NCI-H1092 treated with DMSO at 0.1 percent for 48 hours (cell line): ENCODE measurements at regions not wholly inside any gene's neighbourhood (a gene's known extent, or its start where the extent isn't known, plus 50 kb on each side); places are given as distances from the start of the nearest gene placed in this dataset.
"Not testable (repeated sequence)": the region's sequence is repeated elsewhere in the genome, so short reads cannot be mapped to it uniquely, and the experiment has no call there.

ENCODE experiments used
- DNase-seq: peaks from one replicate; lab custom pipeline; 2025; lab: John Stamatoyannopoulos, UW

DNA sequence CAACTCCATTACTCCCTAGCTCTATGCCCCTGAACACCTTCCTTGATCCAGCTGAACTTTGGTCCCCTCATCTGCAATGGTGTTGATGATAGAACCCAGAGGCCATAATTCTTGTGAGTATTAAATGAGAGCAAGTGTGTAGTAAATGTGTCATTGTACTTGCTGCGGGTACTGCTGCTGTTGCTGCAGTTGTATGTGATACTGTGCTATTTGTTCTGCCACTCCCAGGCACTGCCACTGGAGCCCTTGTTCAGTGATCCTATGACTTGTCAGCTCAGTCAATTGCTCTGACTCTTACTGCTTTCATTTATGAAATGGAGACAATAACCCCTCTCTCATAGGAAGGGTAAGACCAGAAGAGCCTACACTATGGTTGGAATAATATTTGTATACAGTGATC lies 136.9 kb upstream of the PLGLB2 start:
- not testable (repeated sequence) for DNase-seq

DNA sequence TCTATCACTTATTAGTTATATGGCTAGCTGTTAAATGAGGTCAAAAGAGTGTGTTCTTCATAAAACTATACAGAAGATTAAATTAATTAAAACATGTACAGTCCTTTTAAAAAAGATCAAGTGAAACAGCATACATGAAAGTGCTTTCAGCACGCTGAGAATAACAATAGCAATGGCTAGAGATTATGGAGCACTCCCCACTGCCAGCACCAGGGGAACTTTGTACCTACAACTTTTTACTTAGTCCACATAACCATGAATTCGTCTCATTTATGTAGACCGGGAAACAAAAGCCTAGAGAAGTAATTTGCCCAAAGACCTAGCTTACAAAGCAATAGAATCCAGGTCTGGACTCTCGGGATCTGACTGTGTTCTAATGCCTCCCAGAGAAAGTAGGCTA lies 136.5 kb upstream of the PLGLB2 start:
- not testable (repeated sequence) for DNase-seq

DNA sequence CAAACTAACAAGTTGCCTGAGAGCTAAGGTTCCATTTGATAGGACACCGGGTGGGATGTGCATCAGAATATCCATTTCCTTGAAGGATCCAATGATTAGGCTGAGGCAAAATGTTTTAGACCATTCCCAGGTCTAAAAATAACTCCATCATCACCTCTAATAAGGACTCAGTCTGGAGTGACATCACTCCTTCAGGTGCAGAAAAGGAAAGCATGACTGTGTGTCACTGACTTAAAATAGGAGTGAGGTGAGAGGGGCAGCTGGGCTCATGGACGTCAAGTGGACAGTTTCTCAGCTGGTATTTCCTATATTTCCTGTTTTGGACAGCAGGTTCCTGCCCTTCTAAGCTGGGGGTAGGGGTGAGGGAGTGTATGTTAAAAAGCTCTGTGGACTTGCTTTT lies 135.9 kb upstream of the PLGLB2 start:
- DNase-seq: not testable (repeated sequence)

DNA sequence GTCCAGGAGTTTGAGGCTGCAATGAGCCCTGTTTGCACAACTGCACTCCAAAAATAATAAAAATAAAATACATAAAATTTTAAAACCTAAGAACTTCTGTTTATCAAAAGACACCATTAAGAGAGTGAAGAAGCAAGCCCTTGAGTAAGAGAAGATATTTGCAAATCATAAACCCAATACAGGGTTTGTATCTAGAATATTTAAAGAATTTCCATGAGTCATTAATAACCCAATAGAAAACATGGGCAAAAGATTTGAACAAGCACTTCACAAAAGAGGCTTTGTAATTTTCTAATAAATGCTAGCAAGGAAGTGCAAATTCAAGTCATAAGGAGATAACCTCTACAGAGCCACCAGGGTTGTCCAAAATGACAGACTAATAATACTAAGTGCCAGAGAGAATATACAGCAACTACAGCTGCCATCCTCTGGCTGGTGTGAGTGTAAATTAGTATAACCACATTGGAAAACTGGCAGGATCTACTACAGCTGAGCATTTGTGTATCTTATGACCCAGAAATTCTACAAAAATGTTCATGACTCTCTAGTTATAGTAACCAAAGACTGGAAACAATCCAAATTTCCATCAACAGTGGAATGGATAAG lies 133.0 kb upstream of the PLGLB2 start:
- not testable (repeated sequence) for DNase-seq

DNA sequence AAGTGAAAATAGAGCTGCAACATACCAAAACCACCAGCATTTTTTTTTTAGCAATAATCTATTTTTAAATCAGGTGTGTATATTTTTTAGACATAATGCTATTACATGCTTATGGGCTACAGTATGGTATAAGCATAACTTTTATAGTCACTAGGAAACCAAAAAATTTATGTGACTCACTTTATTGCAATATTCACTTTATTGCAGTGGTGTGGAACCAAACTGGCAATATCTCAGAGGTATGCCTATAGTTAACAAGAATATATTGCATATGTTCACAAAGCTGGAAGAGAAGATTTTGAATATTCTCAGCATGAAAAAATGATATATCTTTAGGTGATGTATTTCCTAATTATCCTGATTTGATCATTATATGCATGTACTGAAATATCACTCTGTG lies 128.8 kb upstream of the PLGLB2 start:
- DNase-seq: not testable (repeated sequence)

DNA sequence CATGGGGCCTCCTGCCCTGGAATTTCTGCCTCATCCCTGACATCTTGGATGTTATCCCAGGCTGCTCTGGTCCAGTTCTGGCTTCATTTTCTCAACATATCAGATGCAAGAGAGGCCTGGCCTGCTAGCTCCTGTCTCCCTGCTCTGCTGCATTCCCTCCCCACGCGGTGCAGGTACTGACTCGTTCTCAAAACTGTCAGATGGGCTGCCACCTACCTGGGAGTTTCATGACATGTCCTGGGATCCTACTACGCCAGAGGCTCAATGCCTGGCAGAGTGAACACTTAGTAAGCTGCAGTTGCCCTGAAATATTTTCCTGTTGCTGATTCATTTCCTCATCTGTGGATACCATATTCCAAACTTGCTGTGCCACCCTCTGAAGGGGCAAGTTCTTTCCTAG lies 126.7 kb upstream of the PLGLB2 start:
- not testable (repeated sequence) for DNase-seq

DNA sequence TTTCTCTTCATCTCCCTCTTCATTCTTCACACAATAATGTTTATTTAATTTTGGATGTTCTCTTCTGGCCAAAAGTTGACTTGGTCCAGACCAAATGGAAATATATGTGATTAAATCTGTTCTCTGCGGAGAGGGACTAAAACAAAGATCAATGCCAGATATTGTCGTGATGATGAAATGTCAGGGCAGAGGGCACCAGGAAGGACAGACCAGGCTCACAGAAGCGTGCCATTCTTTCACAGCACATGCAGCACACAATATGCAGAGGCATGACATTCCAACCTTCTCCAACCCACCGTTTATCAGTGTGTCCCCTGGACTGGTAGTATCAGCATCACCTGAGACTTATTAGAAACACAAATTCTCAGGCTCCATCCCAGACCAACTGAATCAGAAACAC lies 125.2 kb upstream of the PLGLB2 start:
- not testable (repeated sequence) for DNase-seq

DNA sequence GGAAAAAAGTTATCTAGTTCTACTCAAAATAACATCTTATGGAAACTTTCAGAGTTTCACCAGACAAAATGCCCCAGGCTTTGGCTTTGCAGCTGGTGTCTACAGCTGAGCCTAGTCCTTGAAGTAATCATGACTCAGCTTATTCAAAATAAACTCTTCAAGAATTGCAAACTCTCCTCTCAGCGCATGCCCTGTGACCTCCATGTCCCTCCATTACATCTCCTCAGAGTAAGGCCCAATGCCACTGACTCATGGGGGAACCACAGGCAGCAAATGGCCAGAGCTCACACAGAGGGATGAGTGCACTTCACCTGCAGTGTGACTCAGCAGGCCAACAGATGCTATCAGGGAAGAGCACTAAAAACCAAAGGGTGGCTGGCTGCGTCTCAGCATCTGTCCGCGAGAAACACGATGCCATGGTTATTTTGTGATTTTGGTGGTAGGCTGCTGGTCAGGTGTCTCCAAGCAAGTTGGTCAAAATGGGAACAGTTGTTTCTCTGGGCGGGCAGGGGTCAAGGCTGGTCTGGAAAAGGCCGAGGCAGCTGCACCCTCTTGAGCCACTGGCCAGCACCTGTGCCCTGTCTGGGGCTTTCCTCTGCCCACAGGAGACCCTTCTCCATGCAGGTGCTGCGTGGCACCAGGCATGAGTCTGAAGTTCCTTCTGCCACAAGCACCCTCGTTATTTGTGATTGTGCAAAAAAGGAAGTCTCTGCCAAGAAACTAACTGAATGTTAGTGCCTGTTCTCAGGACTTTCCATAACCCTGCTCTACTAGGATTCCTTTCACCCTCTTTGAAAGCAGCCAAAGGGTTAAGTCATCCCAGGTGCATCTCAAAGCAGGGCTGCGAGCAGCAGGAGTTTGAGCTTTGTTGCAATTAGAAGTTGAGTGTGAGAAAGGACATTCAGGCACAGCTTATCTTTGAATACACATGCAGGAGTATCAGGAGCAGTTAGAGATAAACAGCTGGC lies 118.1 kb upstream of the PLGLB2 start:
- DNase-seq: not testable (repeated sequence)

DNA sequence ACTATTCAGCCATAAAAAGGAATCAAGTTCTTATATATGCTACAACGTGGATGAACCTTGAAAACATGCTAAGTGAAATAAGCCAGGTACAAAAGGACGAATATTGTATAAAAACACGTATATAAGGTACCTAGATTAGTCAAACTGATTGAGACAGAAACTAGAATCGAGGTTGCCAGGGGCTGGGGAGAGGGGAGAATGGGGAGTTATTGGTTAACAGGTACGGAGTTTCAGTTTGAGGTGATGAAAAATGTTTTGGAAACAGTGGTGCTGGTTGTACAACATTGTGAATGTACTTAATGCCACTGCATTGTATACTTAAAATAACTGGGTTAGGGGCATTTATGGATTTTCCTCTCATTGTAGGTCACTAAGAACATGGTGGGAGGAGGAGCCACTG lies 117.0 kb upstream of the PLGLB2 start:
- DNase-seq: not testable (repeated sequence)

DNA sequence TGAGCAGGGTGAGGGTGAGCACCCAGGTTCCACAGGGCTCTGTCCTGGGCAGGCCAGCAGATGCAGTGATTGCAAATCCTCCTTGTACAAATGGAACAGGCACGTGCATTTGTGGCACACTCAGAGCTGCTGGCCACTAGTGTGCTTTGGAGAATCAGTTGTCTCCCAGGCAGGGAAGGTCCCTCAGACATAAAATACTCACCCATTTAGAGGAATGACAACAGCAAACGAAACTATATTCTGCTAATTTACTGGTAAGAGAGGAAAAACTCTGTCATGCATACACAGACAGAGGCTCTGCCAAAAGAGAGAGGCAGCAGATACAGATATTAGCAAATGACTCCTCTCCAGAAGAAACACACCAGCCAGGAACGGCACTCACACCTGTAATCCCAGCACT lies 116.5 kb upstream of the PLGLB2 start:
- DNase-seq: not testable (repeated sequence)

DNA sequence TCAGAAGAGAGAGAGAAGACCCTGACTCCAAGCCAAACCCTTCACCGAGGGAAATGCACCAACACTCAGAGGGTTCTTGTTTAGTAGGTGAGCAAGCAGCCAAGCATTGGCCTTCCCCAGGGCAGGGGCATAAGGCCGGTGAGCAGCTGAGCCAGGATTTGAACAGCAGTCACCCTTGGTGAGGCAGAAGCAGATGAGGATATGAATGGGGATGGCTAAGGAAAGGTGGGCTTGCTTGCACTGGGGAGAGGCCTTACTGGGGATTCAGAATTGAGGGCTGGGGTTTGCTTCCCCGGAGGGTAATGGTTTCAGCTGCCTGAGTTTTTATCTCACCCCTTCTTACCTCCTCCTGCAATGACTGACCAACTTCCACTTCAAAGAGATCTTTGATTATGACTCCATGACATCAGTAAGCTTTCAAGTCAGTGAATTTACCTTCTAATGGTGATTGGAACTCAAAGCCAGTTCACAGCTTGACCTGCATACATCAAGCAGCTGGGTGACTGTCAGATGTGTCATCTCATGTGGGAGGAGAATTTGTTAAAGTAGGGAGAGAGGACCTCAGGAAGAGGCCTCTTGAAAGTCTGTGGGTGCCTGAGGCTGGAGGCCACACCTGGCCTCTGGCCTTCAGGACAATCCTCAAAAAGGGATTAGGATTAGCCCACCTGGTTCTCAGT lies 114.5 kb upstream of the PLGLB2 start:
- not testable (repeated sequence) for DNase-seq

DNA sequence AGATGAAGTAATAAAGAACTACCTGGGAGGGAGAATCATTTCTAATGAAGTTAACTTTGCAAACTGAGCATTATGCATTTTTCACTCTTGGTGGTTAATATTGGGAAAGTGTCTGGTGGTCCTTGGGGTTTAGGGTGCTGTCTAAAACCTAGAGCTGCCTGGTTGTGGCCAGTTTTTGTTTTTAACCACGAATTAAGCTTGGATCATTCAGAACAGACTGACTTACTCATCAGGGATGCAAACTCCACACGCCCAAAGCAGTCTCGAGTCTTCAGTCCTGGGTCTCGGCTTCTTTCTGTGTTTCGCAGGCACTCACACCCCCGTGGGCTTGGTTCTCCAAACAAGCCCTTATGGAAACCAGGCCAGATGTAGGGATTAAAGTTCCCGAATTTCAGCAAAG lies 113.8 kb upstream of the PLGLB2 start:
- DNase-seq: not testable (repeated sequence)

DNA sequence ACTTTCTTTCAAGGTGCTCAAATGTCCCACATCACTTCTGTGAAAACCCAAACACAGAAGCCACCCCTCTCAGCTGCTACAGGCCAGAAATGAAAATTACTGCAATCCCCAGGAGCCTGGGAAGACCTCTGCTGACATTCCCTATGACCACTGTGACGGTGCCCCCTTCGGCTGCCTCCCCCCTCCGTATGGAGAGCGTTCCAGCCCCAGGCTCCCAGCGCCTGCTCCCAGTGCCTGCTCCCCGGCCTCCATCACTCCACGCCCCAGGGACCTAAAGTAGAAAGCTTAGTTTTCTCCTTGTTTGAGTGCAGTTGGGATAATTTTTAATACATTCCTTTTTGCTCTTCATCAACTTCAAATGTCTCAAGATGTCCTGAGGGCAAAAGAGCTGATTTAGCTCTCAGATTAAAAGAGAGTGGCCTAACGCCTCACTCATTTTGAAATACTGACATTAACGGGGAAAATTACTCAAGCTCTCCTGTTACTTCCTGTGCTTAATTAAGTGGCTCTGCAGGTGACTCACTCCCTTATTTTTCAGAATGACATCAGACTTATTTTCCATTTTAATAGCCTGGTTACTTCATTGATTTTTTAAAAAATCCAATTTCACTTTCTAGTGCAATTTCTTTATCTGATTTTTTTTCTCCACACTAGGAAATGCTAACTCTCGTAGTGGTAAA lies 112.8 kb upstream of the PLGLB2 start:
- DNase-seq: not testable (repeated sequence)

DNA sequence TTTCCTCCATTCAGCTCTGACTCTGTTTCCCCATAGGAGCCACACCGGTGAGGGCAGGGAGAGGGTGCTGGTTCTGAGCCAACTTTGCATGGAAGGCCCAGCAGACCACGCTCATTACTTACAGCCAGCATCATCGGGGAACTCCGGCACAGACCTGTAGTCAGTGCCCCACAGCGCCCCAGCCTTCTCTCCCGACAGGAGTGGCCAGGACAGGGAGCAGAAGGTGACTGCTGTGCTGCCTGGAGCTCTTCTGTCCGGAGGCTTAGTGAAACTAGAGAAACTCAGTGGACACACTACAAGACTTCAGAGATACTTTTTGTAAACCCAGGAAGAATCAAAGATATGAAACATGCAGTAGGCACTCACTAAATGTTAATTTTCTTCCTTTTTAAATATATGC lies 111.6 kb upstream of the PLGLB2 start:
- DNase-seq: not testable (repeated sequence)

DNA sequence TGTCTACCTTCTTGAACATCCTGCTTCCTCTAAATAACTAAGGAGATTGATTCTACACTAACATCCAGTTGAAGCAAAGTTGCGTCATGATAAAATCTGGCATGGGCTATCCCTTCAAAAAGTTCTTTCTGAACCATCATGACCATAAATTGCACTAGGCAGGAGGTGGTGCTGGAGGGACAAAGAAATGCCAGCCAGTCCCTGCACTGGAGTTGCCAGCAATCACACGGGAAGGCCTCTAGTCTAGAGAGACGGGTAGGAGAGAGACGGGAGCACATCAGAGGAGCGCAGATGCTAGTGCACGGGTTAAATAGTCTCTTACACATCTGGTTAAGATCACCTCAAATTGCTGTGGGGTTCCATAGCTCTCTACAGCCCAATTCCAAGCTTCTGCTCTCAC lies 111.2 kb upstream of the PLGLB2 start:
- DNase-seq: not testable (repeated sequence)

DNA sequence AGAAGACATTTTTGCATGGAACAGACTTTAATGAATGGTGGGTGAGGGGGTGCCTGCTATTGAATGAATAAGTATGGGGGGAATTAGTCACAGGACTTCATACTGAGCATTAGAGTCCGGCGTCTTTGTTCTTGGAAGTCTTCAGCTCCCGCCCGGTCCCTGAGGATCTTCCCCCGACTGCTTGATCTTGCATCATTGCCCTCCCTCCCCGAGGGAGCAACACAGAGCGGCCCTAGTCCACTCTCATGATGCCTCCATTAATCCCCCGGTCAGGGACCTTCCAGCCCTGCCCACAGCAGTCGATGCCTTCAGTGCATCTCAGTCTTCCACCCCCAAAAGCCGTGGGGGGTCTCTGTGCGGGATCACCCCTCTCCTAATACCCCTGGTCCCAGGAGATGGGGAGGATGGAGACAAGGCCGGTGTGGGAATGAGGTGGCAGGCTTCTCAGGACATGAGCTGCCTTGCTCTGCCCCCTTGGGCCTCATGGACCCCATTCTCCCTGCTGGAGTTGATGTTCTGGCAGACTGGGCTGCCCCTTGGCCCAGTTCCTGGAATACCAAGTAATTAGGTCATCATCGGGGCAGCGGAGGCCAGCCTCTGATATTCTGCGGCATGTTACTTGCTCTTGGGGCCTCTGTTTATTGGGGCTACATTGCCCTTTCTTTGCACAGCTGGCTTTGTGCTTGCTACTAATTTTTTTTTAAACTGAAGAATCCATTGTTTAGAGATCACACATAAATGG lies 110.5 kb upstream of the PLGLB2 start:
- not testable (repeated sequence) for DNase-seq

DNA sequence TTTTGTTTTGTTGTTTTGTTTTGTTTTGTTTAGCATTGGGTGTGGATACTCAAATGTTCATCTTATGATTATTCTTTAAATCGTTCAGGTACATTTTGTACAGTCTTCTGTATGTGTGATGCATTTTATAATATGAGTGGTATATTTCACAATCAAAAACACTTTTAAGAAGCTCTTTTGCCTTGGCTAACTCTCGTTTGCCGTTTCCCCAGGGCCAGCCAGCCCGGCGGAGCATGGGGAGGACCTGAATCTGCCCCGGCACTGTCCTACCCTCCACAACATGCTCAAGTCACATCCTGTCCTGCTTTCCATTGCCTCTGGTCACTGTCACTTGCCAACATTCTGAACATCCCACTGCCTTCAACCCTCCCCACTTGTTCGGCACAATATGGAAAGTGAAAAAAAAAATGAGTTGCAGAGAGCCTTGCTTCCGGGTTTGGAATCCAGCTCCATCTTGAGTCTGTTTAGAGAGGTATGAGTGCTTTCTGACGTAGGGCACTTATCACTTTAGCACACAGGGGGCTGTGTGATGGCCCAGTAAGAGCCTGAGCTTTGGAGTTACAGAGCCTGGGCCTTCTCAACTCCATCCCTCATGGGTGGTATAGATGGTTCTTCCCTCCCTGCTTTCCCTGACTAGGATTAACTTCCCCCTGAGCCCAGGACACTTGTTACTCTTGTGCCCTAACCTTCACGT lies 109.6 kb upstream of the PLGLB2 start:
- DNase-seq: not testable (repeated sequence)

DNA sequence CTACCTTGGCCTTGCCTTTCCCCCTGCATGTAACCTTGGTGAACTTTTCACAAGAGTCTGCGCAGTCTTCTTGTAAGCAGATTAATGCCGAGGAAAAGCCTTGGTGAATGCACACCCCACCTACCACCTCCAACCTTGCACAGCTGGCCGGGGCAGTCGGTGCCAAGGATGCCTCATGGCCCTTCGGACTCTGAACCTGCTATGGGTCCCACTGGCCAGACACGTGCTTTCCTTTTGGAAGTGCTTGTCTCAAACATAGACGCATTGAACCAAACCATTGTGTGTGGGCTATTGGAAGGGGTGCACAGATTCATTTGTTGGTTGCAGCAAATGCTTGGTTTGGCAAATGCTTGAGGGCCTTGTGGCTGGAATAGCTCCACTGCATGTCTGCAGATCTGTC lies 109.0 kb upstream of the PLGLB2 start:
- not testable (repeated sequence) for DNase-seq

DNA sequence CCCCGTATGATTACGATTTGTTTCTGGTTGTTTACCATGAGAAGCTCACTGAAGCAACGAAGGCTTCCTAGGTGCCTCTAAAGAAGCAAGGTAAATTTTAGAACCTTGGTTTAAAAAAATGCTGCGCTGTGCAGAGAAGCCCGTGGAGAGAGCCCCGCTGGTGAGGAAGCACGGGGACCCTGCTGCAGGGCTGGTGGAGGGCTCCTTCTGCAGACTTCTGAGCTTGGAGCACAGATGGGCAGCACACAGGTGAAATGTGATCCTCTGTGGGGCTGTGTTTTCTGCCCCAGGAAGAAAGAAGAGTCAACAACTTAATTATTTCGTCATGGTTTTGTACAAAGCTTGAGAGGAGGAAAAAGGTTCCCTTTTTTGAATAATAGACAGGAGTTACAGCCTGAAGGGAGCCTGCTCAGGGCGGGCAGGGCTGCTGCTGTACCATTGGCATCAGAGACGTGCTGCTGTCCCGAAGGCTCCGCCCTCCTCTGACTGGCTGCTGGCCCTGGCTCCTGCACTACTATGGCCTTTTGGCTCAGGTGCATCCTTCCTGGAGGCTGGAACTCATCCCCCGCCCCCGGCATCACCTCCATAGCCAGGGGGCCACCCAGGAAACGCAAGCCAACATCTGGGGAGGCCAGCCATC lies 108.0 kb upstream of the PLGLB2 start:
- DNase-seq: not testable (repeated sequence)

DNA sequence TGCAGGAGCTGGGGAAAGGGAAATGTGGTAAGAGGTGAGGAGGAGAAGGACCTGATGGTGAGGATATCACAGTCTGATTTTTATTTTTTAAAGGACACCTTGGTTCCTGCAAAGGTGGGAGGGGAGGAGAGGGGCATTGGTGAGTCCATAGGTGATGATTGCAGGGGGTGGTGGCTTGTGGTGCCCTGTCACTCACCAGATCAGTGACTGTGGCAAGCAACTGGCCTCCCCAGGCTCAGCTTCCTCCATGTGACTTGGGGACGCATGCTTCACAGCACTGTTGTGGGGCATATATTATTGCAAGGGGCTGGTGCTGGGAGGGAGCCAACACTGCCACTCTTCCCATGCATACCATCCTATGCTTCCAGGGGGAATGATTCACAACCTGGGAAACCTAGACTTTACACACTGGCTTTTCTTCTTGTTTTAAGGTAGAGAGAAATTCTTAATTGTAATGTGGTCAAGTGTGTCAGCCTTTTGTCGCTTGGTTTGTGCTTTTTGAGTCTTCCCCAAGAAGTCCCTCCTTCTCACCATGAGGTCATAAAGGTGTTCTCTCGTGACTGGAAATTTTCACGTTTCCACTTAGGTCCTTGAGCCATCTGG lies 106.8 kb upstream of the PLGLB2 start:
- not testable (repeated sequence) for DNase-seq
